A549 (cell line): ENCODE measurements at regions not wholly inside any gene's neighbourhood (a gene's known extent, or its start where the extent isn't known, plus 50 kb on each side); places are given as distances from the start of the nearest gene placed in this dataset.

Source experiments
- ATAC-seq, 2 experiments: fragments of 200-7000 bp in 1 of 2; fragments of >200 bp in 1 of 2; cut with Nextera tagmentation in 1 of 2; cut with Tn5 transposase in 1 of 2; 3 replicates each; pipeline versions ENCODE4 v1.8.0 to v1.9.1; 2018 to 2020; ENCODE audit warnings: mild to moderate bottlenecking in 1 of 2, moderate library complexity in 1 of 2
- CTCF ChIA-PET: fragments of 300-600 bp; sonication (Branson Sonifier 250); formaldehyde crosslinking; extraction: SDS; loops from one replicate; lab custom pipeline; 2021; ENCODE audit warnings: antibody characterized with exemption, inconsistent platforms; lab: Yijun Ruan, JAX
- POLR2A ChIA-PET: fragments of 350-600 bp; formaldehyde crosslinking; extraction: SDS; loops from one replicate; lab custom pipeline; 2021; ENCODE audit warnings: antibody characterized with exemption, inconsistent platforms; lab: Yijun Ruan, JAX
- DNase-seq, 2 experiments: peaks; one replicate each; pipeline versions ENCODE4 v3.0.0 to v3.0.0-alpha.2; 2011 to 2016; ENCODE audit warnings: low read depth in 1 of 2, low spot score in 1 of 2
- FAIRE-seq: peaks from 2 replicates; lab custom pipeline; 2011; peaks lifted over from hg19 to GRCh38; lab: Jason Lieb, UNC
- H3K27ac ChIP-seq, 2 experiments: fragments of >200 bp; sonication (Bioruptor Twin); formaldehyde crosslinking; 3 replicates each; pipeline ENCODE4 v1.5.1; 2016 to 2017
- H3K4me1 ChIP-seq: fragments of >200 bp; sonication (Bioruptor Twin); formaldehyde crosslinking; 3 replicates; pipeline ENCODE4 v1.6.1; 2016
- H3K4me2 ChIP-seq: fragments of >200 bp; sonication (Bioruptor Twin); formaldehyde crosslinking; 3 replicates; pipeline ENCODE4 v1.6.1; 2016
- H3K4me3 ChIP-seq: fragments of >200 bp; sonication (Bioruptor Twin); formaldehyde crosslinking; 3 replicates; pipeline ENCODE4 v1.5.1; 2016
- H3K9me3 ChIP-seq: fragments of >200 bp; sonication (Bioruptor Twin); formaldehyde crosslinking; 3 replicates; pipeline ENCODE4 v1.6.1; 2016
- ATOH8 ChIP-seq: fragments of 250-450 bp; sonication (Bioruptor Pico); IDR thresholded peaks from 2 replicates; pipeline ENCODE4 v1.5.0; 2020; ENCODE audit warnings: low read depth, mild to moderate bottlenecking, moderate library complexity
- BCL3 ChIP-seq: fragments of >200 bp; sonication (Bioruptor Twin); formaldehyde crosslinking; IDR thresholded peaks from 3 replicates; pipeline ENCODE4 v1.6.1; 2016
- CEBPB ChIP-seq, 2 experiments: fragments of >200 bp in 1 of 2; sonication (Bioruptor Twin) in 1 of 2; formaldehyde crosslinking in 1 of 2; IDR thresholded peaks; 2 replicates each; pipeline ENCODE4 v1.6.1; 2012 to 2016
- CHD4 ChIP-seq: fragments of 200-600 bp; sonication (generic); IDR thresholded peaks from 2 replicates; pipeline ENCODE4 v1.6.1; 2016; ENCODE audit warnings: antibody characterized with exemption, mild to moderate bottlenecking, borderline replicate concordance
- CTCF ChIP-seq: fragments of >200 bp; sonication (Bioruptor Twin); formaldehyde crosslinking; IDR thresholded peaks from 3 replicates; pipeline ENCODE4 v1.5.1; 2016
- E2F6 ChIP-seq: IDR thresholded peaks from 2 replicates; pipeline ENCODE4 v1.6.1; 2012; ENCODE audit warnings: low read depth, borderline replicate concordance
- EHMT2 ChIP-seq: fragments of 200-600 bp; sonication (generic); IDR thresholded peaks from 2 replicates; pipeline ENCODE4 v1.6.1; 2016; ENCODE audit warnings: antibody characterized with exemption, low read depth, mild to moderate bottlenecking, moderate library complexity
- FOSB ChIP-seq: fragments of 250-450 bp; sonication (Bioruptor Pico); IDR thresholded peaks from 2 replicates; pipeline ENCODE4 v1.5.0; 2020; ENCODE audit warnings: mild to moderate bottlenecking, moderate library complexity
- KDM5A ChIP-seq: fragments of 200-600 bp; sonication (generic); IDR thresholded peaks from 2 replicates; pipeline ENCODE4 v1.6.1; 2016; ENCODE audit warnings: antibody characterized with exemption, mild to moderate bottlenecking
- MAZ ChIP-seq: fragments of 150-350 bp; IDR thresholded peaks from 2 replicates; pipeline ENCODE4 v1.6.1; 2014; ENCODE audit warnings: antibody characterized with exemption, low read depth, low read length, borderline replicate concordance
- NR3C1 ChIP-seq: fragments of >200 bp; sonication (Bioruptor Twin); formaldehyde crosslinking; IDR thresholded peaks from 3 replicates; pipeline ENCODE4 v1.6.1; 2017
- PHF8 ChIP-seq: fragments of 200-600 bp; sonication (generic); IDR thresholded peaks from 2 replicates; pipeline ENCODE4 v1.6.1; 2016; ENCODE audit warnings: low read depth, mild to moderate bottlenecking, antibody characterized with exemption, moderate library complexity, borderline replicate concordance
- POLR2A ChIP-seq: IDR thresholded peaks from 2 replicates; pipeline ENCODE4 v1.6.1; 2012; ENCODE audit warnings: mild to moderate bottlenecking, low read length
- RAD21 ChIP-seq, 2 experiments: fragments of >200 bp in 1 of 2; sonication (Bioruptor Twin) in 1 of 2; formaldehyde crosslinking in 1 of 2; IDR thresholded peaks in 1 of 2; conservative IDR thresholded peaks in 1 of 2; 2 replicates in 1 of 2; 3 replicates in 1 of 2; pipeline ENCODE4 v1.6.1; 2012 to 2018; ENCODE audit warnings: inconsistent platforms in 1 of 2
- RARB ChIP-seq: fragments of 250-450 bp; sonication (Bioruptor Pico); IDR thresholded peaks from 2 replicates; pipeline ENCODE4 v1.8.0; 2021; ENCODE audit warnings: mild to moderate bottlenecking, moderate library complexity
- SMC3 ChIP-seq: fragments of >200 bp; sonication (Bioruptor Twin); formaldehyde crosslinking; IDR thresholded peaks from 3 replicates; pipeline ENCODE4 v1.6.1; 2018; ENCODE audit warnings: inconsistent platforms
- SREBF2 ChIP-seq: fragments of 450-650 bp; IDR thresholded peaks from 2 replicates; pipeline ENCODE4 v1.6.1; 2014; ENCODE audit warnings: mild to moderate bottlenecking, moderate library complexity
- ZC3H11A ChIP-seq: fragments of 450-650 bp; IDR thresholded peaks from 2 replicates; pipeline ENCODE4 v1.6.1; 2014; ENCODE audit warnings: antibody characterized with exemption, mild to moderate bottlenecking
- ZSCAN20 ChIP-seq: fragments of 250-450 bp; sonication (Bioruptor Pico); IDR thresholded peaks from 2 replicates; pipeline ENCODE4 v1.8.0; 2022; ENCODE audit warnings: mild to moderate bottlenecking, moderate library complexity
- WGBS: methylation state at CpG from one replicate; pipeline ENCODE4 v1.1.6; 2017; ENCODE audit errors: missing lambda C conversion rate; 5-methylcytosine and 5-hydroxymethylcytosine counted together

- no peak for TF ChIP-seq MAZ
- TF ChIP-seq CTCF: no peak
- no peak for TF ChIP-seq SREBF2
- TF ChIP-seq ZC3H11A: no peak
These were observed 99.7 kb downstream of the TNFSF11 start (continued) for GRCh38 chr13:42673677-42674076.

GRCh38 chr13:42680748-42681147 lies 100.6 kb upstream of the FAM216B start:
- FAIRE-seq (no peak), DNase-seq (no peak), ATAC-seq (no peak)
- 16% methylated on average over 2 of the region's 2 CpGs for whole genome bisulfite sequencing
- ChIA-PET CTCF (no interaction called here), POLR2A (no interaction called here)
- H3K27ac ChIP-seq: no peak overlapping the region
- TF ChIP-seq RARB (no peak), CHD4 (no peak), SMC3 (no peak), BCL3 (no peak), EHMT2 (no peak), FOSB (CRISPR knock-in tag) (no peak), POLR2A (no peak), E2F6 (no peak), ZSCAN20 (CRISPR knock-in tag) (no peak), NR3C1 (no peak), CEBPB (IDR thresholded peaks at IDR 0.05) (no peak), ATOH8 (CRISPR knock-in tag) (no peak)
- H3K4me1 ChIP-seq: no peaks in the 10 kb centered on the region
- H3K4me3 ChIP-seq: no peak overlapping the region
- H3K4me2 ChIP-seq: no peak overlapping the region
- H3K9me3 ChIP-seq: no peaks in the 10 kb centered on the region

GRCh38 chr13:42681326-42682100 lies 99.9 kb upstream of the FAM216B start:
- FAIRE-seq: no peak
- H3K27ac ChIP-seq: no peak overlapping the region
- CTCF ChIA-PET: no interaction called here
- no peak for ATAC-seq
- no peak overlapping the region for H3K4me2 ChIP-seq
- WGBS: 54% methylated on average over 4 of the region's 4 CpGs
- no peak overlapping the region for H3K4me3 ChIP-seq
- H3K4me1 ChIP-seq: no peaks in the 10 kb centered on the region
- DNase-seq: no peak
- POLR2A ChIA-PET: no interaction called here
- no peak for TF ChIP-seq PHF8
- TF ChIP-seq ZSCAN20 (CRISPR knock-in tag): no peak
- TF ChIP-seq KDM5A: no peak
- TF ChIP-seq RAD21 (conservative IDR thresholded peaks at IDR 0.05 in 1 of 2, IDR thresholded peaks at IDR 0.05 in 1 of 2): no peak
- TF ChIP-seq POLR2A: no peak
- TF ChIP-seq ZC3H11A: no peak
- no peaks in the 10 kb centered on the region for H3K9me3 ChIP-seq
